ENCODE measurements at regions not wholly inside any gene's neighbourhood (a gene's known extent, or its start where the extent isn't known, plus 50 kb on each side); places are given as distances from the start of the nearest gene placed in this dataset.
"Not testable (repeated sequence)": the region's sequence is repeated elsewhere in the genome, so short reads cannot be mapped to it uniquely, and the experiment has no call there.

DNA sequence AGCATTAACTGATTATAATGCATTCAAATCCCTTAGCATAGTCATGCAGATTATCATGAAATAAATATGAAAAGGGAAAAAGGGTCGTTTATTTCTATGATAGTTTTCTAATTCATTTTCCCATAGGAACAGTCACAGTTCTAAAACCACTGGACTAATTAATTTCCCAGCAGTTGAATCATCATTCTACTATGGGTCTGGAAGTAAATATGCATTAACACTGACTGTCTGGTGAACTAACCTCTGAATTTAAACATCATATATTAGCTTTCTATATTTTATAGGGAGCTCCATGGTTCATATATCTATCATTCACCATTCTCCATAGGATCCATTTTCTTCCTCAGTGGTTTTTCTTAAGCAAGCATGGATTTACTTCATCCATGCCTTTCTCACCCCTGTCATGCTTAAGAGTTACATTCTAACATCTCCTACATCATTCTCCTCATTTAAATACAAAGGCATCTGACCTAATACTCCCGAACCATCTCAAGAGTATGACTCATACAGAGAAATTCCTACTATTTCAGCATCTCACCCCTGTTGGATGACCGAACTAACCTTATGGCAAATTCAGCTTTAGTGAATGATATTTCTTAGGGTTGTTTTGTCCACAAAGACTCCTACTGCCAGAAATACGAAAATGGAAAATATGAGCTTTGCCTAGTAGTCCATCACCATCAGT is 198.7 kb upstream of the ADAMTS3 start:
- DNase-seq = no peak

DNA sequence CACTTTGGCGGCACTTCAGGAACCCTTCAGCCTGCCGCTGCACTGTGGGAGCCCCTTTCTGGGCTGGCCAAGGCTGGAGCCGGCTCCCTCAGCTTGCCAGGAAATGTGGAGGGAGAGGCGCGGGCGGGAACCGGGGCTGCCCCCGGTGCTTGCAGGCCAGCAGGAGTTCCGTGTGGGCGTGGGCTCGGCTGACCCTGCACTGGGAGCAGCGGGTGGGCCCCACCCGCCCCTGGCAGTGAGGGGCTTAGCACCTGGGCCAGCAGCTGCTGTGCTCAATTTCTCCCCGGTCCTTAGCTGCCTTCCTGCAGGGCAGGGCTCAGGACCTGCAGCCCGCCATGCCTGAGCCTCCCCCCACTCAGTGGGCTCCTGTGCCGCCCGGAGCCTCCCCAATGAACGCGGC is 196.8 kb upstream of the ADAMTS3 start:
- not testable (repeated sequence) for DNase-seq

GRCh38 chr4:72761368-72762038 is 192.5 kb upstream of the ADAMTS3 start:
- DNase-seq = no peak

DNA sequence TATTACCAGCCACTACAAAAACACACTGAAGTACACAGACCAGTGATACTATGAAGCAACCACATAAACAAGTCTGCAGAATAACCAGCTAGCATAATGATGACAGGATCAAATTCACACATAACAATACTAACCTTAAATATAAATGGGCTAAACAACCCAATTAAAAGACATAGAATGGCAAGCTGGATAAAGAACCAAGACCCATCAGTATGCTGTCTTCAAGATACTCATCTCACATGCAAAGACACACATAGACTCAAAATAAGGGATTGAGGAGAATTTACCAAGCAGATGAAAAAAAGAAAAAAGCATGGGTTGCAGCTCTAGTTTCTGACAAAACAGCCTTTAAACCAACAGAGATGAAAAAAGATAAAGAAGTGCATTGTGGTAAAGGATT is 184.4 kb upstream of the ADAMTS3 start:
- DNase-seq = not testable (repeated sequence)

- DNase-seq = no peak
Measured at GRCh38 chr4:72744103-72744725, 175.2 kb upstream of the ADAMTS3 start.

- DNase-seq = peak; percentile 0
Measured at GRCh38 chr4:72743078-72743477, 174.1 kb upstream of the ADAMTS3 start.

DNA sequence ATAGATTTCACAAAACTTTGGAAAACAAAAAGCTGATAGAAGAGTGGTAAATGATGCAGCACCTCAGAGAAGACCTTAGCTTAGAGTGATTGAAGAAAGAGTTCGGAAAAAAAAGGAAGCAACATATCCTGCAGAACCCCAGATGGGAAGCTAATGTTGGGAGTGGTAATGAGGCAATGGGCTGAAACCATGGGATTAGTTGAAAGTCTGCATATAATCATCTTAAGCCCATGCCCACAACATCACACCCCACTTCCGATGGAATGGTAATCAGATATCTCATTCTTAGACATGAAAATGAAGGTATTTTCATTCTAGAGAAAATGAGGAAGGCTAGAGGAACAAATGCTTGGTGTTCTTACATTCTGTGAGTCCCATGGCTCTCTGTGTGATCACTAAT is 146.3 kb upstream of the ADAMTS3 start:
- DNase-seq = no peak

GRCh38 chr4:72714482-72715279 is 145.7 kb upstream of the ADAMTS3 start:
- DNase-seq = no peak

DNA sequence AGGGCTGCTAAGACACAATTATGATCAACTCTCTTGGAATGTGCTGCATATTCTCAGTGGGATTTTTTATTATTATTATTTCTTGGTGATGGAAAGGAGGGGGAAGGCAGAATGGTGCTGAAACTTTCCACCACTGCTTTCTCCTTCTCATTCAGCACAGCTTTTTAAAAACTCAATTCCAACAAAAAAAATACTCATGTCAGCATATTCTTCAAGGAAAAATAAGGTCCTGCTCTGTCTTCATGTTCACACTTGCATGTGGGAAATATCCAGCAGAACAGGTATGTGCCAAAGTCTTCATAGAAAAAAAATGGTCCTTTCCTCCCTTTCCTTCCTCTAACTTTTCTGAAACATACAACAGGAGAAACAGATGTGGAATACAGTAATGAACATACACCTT is 144.0 kb upstream of the ADAMTS3 start:
- no peak for DNase-seq

DNA sequence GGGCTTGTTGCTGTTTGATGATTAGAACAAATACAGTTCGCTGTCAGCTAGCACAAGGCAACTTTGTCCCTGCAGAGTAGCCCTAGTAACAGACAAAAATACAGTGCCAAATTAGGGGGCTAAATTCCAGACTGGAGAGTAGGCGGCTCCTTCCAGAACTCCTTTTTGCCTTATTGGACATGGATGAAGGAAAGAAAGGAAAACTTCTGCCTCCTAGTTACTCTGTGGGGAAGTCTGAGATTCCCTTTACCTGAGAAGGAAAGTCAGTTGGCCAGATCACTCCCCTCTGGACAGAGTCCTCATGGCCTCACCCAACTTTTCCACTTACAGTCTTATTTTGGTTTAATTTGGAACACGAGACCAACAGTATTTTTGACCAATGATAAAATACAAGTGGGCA is 140.5 kb upstream of the ADAMTS3 start:
- DNase-seq = no peak

- no peak for DNase-seq
Measured at GRCh38 chr4:72706684-72707083, 137.7 kb upstream of the ADAMTS3 start.

GRCh38 chr4:72704925-72705640 is 136.1 kb upstream of the ADAMTS3 start:
- DNase-seq = not testable (repeated sequence)

DNA sequence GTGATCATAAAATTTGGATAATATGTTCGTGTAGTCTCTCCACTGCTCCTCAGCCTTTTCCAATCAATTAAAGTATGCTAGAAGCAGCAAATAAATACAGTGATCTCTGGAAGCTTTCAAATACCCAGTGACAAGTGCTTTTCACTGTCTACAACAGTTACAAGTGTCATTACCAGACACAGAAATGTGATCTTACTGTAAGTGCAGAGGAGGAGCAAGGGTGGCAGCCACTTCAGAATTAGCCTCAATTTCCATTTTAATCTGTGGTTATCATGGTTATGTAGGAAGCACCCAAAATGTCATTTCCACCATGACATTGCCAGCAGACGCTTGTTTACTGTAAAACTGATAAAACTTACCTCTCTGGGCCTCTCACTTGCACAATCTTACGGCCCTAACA is 133.9 kb upstream of the ADAMTS3 start:
- DNase-seq = no peak

- peak; percentile 50 for DNase-seq
Measured at GRCh38 chr4:72701987-72702819, 133.2 kb upstream of the ADAMTS3 start.

- DNase-seq = no peak
Measured at GRCh38 chr4:72690771-72691170, 121.8 kb upstream of the ADAMTS3 start.

DNA sequence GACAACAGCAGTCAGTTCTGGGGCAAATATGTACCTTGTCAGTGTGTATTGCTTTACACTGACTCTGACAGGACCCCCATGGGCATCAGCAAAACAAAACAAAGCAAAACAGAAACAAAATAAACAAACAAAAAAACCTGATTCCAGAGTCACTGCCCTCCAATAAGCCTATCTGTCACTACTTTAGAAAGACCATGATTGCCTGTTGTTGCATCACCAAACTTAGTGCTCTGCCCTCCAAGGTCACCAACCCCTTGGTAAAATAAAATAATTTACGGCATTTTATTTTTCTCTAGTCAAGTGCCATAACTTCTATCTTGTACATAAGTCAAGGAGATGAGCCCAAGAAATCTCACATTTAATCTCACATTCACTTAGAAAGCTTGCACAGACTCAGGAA is 120.9 kb upstream of the ADAMTS3 start:
- DNase-seq = no peak

- not testable (repeated sequence) for DNase-seq
Measured at GRCh38 chr4:72686390-72686789, 117.4 kb upstream of the ADAMTS3 start.

- DNase-seq = no peak
Measured at GRCh38 chr4:72679666-72680065, 110.6 kb upstream of the ADAMTS3 start.

DNA sequence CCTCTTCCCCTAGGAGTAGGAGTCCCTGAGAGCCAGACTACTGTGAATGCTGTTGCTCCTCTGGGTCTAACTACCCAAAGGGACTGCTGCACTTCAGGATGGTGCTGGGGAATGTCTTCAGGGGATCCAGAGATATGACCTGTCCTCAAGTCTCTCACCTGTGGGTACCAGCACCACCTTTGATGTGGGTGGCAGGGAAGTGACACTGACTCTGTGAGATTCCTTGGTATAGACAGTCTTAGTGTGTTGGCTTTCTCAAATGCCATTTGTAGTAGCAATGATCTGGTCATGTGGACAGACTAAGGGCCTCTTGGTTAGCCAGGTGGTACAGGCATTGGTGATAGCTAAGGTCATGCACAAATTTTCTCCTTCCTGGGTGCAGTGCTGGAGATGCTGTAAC is 108.9 kb upstream of the ADAMTS3 start:
- no peak for DNase-seq

DNA sequence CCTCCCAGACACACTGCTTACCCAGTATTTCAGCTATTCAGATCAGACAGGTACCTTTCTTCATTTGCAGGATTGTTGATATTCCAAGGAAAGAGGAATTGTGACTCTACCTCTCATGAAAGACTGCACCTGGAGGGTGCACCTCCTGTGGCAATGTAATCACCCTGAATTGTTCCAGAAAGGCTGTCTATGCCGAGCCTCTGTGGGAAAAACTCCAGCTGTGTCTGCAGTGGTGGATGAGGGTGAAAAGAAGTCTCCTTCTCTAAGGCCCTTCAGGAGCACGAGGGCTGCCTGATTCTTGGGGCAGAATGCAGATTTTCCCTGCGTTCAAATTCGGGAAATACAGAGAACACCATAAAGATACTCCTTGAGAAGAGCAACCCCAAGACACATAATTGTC is 108.2 kb upstream of the ADAMTS3 start:
- no peak for DNase-seq

DNA sequence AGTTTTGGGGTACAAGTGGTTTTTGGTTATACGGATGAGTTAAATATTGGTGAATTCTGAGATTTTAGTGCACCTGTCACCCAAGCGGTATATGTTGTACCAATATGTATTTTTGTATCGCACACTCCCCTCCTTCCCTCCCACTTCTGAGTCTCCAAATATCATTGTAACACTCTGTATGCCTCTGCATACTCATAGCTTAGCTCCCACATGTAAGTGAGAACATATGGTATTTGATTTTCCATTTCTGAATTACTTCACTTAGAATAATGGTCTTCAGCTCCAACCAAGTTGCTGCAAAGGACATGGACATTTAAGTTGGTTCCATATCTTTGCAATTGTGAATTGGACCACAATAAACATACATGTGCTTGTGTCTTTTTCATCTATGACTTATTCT is 103.0 kb upstream of the ADAMTS3 start:
- no peak for DNase-seq

DNA sequence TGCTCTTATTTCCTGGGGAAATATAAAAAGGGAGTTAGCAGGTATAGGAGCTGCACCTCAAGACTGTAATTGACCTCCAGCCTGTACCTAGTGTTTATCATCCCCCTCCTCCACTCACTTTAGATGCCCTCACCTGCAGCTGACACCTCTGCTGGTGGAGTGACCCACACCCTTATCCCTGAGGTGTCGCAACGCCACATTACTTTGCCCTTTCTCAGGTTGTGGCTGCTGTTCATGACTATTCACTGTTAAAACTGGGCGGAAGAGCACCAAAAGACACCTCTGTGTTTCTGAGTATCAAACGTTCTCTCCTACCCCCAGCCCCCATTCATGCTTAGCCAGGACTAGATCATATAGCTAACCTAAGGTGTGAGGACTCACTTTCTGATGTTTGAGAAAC is 101.5 kb upstream of the ADAMTS3 start:
- no peak for DNase-seq
